ENCODE measurements at regions not wholly inside any gene's neighbourhood (a gene's known extent, or its start where the extent isn't known, plus 50 kb on each side); places are given as distances from the start of the nearest gene placed in this dataset.

DNA sequence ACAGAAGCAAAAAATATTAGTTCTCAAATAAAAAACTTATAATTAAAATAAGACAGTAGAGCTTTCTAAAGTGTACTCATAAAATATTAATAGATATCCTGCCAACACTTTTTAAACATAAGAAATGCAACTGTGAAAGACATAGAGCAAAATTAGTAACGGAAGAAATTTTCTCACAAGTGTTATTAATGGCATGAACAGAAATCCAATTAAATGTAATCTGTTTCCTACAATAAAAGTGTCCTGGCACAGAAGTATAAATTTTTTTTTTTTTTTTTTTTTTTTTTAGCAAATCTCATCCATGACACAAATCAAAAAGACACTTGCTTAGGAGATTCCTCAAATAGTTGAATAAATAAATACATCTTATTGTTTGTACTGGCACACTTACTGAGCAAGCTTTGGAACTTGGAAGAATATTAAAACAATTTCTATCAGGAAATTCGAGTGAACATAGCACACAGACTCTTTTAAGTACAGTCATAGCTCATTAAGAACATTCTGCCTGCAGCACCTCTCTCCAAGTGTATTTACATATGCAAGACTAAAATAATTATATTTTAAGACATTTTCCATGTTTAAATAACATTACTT, 227.2 kb upstream of the ROBO2 start:
- BruUV-seq (replicated peaks), result no TSS peak
- no peak overlapping the region for H2AFZ ChIP-seq (ENCODE audit: low read depth, low read length)
- TF ChIP-seq GATAD2B (IDR thresholded peaks at IDR 0.05; ENCODE audit: borderline replicate concordance), result no peak
- TF ChIP-seq, protein P1, sequence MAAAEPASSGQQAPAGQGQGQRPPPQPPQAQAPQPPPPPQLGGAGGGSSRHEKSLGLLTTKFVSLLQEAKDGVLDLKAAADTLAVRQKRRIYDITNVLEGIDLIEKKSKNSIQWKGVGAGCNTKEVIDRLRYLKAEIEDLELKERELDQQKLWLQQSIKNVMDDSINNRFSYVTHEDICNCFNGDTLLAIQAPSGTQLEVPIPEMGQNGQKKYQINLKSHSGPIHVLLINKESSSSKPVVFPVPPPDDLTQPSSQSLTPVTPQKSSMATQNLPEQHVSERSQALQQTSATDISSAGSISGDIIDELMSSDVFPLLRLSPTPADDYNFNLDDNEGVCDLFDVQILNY (CRISPR knock-in tag; IDR thresholded peaks at IDR 0.05), result no peak
- TF ChIP-seq, protein P2, sequence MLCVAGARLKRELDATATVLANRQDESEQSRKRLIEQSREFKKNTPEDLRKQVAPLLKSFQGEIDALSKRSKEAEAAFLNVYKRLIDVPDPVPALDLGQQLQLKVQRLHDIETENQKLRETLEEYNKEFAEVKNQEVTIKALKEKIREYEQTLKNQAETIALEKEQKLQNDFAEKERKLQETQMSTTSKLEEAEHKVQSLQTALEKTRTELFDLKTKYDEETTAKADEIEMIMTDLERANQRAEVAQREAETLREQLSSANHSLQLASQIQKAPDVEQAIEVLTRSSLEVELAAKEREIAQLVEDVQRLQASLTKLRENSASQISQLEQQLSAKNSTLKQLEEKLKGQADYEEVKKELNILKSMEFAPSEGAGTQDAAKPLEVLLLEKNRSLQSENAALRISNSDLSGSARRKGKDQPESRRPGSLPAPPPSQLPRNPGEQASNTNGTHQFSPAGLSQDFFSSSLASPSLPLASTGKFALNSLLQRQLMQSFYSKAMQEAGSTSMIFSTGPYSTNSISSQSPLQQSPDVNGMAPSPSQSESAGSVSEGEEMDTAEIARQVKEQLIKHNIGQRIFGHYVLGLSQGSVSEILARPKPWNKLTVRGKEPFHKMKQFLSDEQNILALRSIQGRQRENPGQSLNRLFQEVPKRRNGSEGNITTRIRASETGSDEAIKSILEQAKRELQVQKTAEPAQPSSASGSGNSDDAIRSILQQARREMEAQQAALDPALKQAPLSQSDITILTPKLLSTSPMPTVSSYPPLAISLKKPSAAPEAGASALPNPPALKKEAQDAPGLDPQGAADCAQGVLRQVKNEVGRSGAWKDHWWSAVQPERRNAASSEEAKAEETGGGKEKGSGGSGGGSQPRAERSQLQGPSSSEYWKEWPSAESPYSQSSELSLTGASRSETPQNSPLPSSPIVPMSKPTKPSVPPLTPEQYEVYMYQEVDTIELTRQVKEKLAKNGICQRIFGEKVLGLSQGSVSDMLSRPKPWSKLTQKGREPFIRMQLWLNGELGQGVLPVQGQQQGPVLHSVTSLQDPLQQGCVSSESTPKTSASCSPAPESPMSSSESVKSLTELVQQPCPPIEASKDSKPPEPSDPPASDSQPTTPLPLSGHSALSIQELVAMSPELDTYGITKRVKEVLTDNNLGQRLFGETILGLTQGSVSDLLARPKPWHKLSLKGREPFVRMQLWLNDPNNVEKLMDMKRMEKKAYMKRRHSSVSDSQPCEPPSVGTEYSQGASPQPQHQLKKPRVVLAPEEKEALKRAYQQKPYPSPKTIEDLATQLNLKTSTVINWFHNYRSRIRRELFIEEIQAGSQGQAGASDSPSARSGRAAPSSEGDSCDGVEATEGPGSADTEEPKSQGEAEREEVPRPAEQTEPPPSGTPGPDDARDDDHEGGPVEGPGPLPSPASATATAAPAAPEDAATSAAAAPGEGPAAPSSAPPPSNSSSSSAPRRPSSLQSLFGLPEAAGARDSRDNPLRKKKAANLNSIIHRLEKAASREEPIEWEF (CRISPR knock-in tag; IDR thresholded peaks at IDR 0.05), result no peak
- no peak for TF ChIP-seq CC2D1A (IDR thresholded peaks at IDR 0.05)
- no peak for TF ChIP-seq NCOA4 (IDR thresholded peaks at IDR 0.05; ENCODE audit: partially characterized antibody)
- TF ChIP-seq PYGO2 (tag; IDR thresholded peaks at IDR 0.05), result no peak
- no peak for TF ChIP-seq ETV6 (IDR thresholded peaks at IDR 0.05; ENCODE audit: borderline replicate concordance in 1 of 2, low read depth in 2 of 2, low read length in 1 of 2)
- TF ChIP-seq ETV6 (CRISPR knock-in tag; IDR thresholded peaks at IDR 0.05; ENCODE audit: borderline replicate concordance), result no peak
- TF ChIP-seq GABPB2 (CRISPR knock-in tag; conservative IDR thresholded peaks at IDR 0.05), result no peak
- TF ChIP-seq ZNF232 (CRISPR knock-in tag; IDR thresholded peaks at IDR 0.05), result no peak
- no peak overlapping the region for H3K4me2 ChIP-seq (ENCODE audit: insufficient read depth, low read length)
- ChIA-PET CTCF (ENCODE audit: low intra/inter-chr PET ratio) (no interaction called here), POLR2A (no interaction called here)
- no peaks in the 10 kb centered on the region for H3K36me3 ChIP-seq (ENCODE audit: control insufficient read depth, insufficient read depth, low read length)
- no peaks in the 10 kb centered on the region for H3K4me1 ChIP-seq (replicated peaks in 1 of 2; ENCODE audit: control insufficient read depth in 2 of 2, insufficient read depth in 2 of 2, low read length in 2 of 2)
- H3K79me2 ChIP-seq (ENCODE audit: control insufficient read depth, insufficient read depth, low read length), result no peaks in the 10 kb centered on the region
- no peak overlapping the region for H3K27ac ChIP-seq (ENCODE audit: extremely low read depth, low read depth, low read length)
- no peak overlapping the region for H3K9ac ChIP-seq (ENCODE audit: insufficient read depth in 1 of 2, low read depth in 2 of 2, low read length in 2 of 2)
- FAIRE-seq, result no peak
- no peak for ATAC-seq
- no peaks in the 10 kb centered on the region for H4K20me1 ChIP-seq (replicated peaks; ENCODE audit: control insufficient read depth, insufficient read depth, low read length)
- in situ Hi-C loops (cut with MboI) (no loop called here), intact Hi-C loops (cut with micrococcal nuclease) (no loop called here)
- 0% methylated on average over 2 of the region's 2 CpGs for WGBS (ENCODE audit: insufficient coverage, low coverage, missing lambda C conversion rate)
- no peak overlapping the region for H3K4me3 ChIP-seq
- no peak for DNase-seq (ENCODE audit: extremely low read depth in 1 of 4, low spot score in 3 of 4)
- no peaks in the 10 kb centered on the region for H3K27me3 ChIP-seq (ENCODE audit: control insufficient read depth in 2 of 2, insufficient read depth in 2 of 2, low read length in 2 of 2)
- no peaks in the 10 kb centered on the region for H3K9me1 ChIP-seq (ENCODE audit: control insufficient read depth, insufficient read depth, low read length)
- no peaks in the 10 kb centered on the region for H3K9me3 ChIP-seq (replicated peaks; ENCODE audit: control insufficient read depth, insufficient read depth, low read depth, low read length)

Measured in K562 (cell line).